Ovary (tissue), 7 donors: ENCODE measurements at regions not wholly inside any gene's neighbourhood (a gene's known extent, or its start where the extent isn't known, plus 50 kb on each side); places are given as distances from the start of the nearest gene placed in this dataset.
A peak's percentile ranks its signal among the peaks of the same experiment; 100 is the strongest.

ENCODE experiments used
- DNase-seq, 5 donors: peaks; one replicate each; pipeline ENCODE4 v3.0.0-alpha.2; 2019 to 2020
- H3K27ac ChIP-seq, 2 donors: fragments of 200-600 bp; one replicate each; pipeline versions ENCODE4 v1.5.1 to v1.8.0; 2019 to 2022
- H3K27me3 ChIP-seq: fragments of 200-600 bp; one replicate; pipeline ENCODE4 v1.8.0; 2022
- H3K36me3 ChIP-seq: fragments of 200-600 bp; sonication (generic); one replicate; pipeline ENCODE4 v1.5.1; 2019
- H3K4me1 ChIP-seq: one replicate; pipeline ENCODE4 v1.8.1; 2013; ENCODE audit warnings: mild to moderate bottlenecking, moderate library complexity; ENCODE audit not compliant: insufficient read depth
- H3K4me3 ChIP-seq: fragments of 200-600 bp; sonication (generic); one replicate; pipeline ENCODE4 v1.5.1; 2017
- H3K9me3 ChIP-seq, 2 donors: fragments of 200-600 bp in 1 of 2; sonication (generic) in 1 of 2; one replicate each; pipeline versions ENCODE4 v1.5.1 to v1.8.1; 2013 to 2019; ENCODE audit warnings: mild to moderate bottlenecking in 1 of 2, moderate library complexity in 1 of 2
- EP300 ChIP-seq: sonication (generic); formaldehyde crosslinking; IDR thresholded peaks from one replicate; pipeline ENCODE4 v1.6.1; 2017; ENCODE audit warnings: antibody characterized with exemption
- POLR2A ChIP-seq: fragments of 450-650 bp; IDR thresholded peaks from one replicate; pipeline ENCODE4 v1.6.1; 2017; ENCODE audit warnings: antibody characterized with exemption, mild to moderate bottlenecking, moderate library complexity
- WGBS, 3 donors: extraction: QIAGEN DNeasy Blood & Tissue Kit in 1 of 3; methylation state at CpG; one replicate each; pipeline versions ENCODE4 v1.1.5 to v1.1.7; 2013 to 2017; 5-methylcytosine and 5-hydroxymethylcytosine counted together
- intact Hi-C, 4 donors: fragments of 100-400 bp; cut with DNase I; formaldehyde crosslinking; loops; one replicate each; pipeline versions ENCODE4 v1.11.0 to v1.15.1; 2022 to 2023
- TF ChIP-seq, protein P1 (sequence below), 3 donors: fragments of 450-650 bp in 2 of 3; fragments of 200-600 bp in 1 of 3; IDR thresholded peaks; one replicate each; pipeline versions ENCODE4 v1.5.1 to v1.8.0; 2016 to 2022; ENCODE audit warnings: antibody characterized with exemption in 3 of 3, mild to moderate bottlenecking in 1 of 3
- donor health status: DM: no; HTN: no; CAD: no; lungs with moderate emphysema.
- donor health status: DM: no; HTN: no; CAD: no.
- donor health status: Bipolar disorder and iron deficiency.
- donor health status: DM: no; HTN: no; CAD: no.
- donor health status: DM: yes; HTN: yes; CAD: no.

GRCh38 chr2:15722980-15723379, 131.3 kb downstream of the DDX1 start:
- Histone ChIP-seq H3K9me3 (no peaks in the 10 kb centered on the region), H3K27me3 (no peaks in the 10 kb centered on the region), H3K4me1 (peaks cover 10% of the 10 kb centered on the region), H3K4me3 (no peak overlapping the region), H3K27ac (no peak overlapping the region), H3K36me3 (no peaks in the 10 kb centered on the region)
- TF ChIP-seq POLR2A: no peak
- TF ChIP-seq EP300: no peak
- TF ChIP-seq, protein P1, sequence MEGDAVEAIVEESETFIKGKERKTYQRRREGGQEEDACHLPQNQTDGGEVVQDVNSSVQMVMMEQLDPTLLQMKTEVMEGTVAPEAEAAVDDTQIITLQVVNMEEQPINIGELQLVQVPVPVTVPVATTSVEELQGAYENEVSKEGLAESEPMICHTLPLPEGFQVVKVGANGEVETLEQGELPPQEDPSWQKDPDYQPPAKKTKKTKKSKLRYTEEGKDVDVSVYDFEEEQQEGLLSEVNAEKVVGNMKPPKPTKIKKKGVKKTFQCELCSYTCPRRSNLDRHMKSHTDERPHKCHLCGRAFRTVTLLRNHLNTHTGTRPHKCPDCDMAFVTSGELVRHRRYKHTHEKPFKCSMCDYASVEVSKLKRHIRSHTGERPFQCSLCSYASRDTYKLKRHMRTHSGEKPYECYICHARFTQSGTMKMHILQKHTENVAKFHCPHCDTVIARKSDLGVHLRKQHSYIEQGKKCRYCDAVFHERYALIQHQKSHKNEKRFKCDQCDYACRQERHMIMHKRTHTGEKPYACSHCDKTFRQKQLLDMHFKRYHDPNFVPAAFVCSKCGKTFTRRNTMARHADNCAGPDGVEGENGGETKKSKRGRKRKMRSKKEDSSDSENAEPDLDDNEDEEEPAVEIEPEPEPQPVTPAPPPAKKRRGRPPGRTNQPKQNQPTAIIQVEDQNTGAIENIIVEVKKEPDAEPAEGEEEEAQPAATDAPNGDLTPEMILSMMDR (IDR thresholded peaks at IDR 0.05): no peak
- no peak for DNase-seq
- WGBS, 3 donors: 97 to 100% (median 100%) methylated on average over 3 of the region's 3 CpGs
- intact Hi-C loops: no loop called here

DNA sequence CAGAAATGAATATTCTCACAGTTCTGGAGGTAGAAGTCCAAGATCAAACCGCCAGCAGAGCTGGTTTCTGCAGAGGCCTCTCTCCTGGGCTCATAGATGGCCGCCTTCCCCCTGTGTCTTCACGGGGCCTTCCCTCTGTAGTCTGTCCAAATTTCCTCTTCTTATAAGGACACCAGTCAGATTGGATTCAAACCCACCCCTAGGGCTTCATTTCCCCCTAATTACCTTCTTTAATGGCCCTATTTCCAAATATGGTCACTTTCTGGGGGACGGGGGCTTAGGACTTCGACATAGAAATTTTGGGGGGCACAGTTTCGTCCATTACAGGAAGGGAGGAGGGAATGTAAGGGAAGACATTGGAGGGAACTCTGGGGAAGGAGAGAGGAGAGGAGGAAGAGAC, 132.6 kb downstream of the DDX1 start:
- intact Hi-C loops: no loop called here
- H3K27me3 ChIP-seq: no peaks in the 10 kb centered on the region
- no peak overlapping the region for H3K4me3 ChIP-seq
- no peak for TF ChIP-seq POLR2A
- WGBS, 3 donors: 92 to 93% (median 92%) methylated on average over 6 of the region's 6 CpGs
- no peak for DNase-seq
- no peaks in the 10 kb centered on the region for H3K36me3 ChIP-seq
- H3K27ac ChIP-seq: no peak overlapping the region
- peaks cover 4% of the 10 kb centered on the region for H3K4me1 ChIP-seq
- H3K9me3 ChIP-seq: no peaks in the 10 kb centered on the region

DNA sequence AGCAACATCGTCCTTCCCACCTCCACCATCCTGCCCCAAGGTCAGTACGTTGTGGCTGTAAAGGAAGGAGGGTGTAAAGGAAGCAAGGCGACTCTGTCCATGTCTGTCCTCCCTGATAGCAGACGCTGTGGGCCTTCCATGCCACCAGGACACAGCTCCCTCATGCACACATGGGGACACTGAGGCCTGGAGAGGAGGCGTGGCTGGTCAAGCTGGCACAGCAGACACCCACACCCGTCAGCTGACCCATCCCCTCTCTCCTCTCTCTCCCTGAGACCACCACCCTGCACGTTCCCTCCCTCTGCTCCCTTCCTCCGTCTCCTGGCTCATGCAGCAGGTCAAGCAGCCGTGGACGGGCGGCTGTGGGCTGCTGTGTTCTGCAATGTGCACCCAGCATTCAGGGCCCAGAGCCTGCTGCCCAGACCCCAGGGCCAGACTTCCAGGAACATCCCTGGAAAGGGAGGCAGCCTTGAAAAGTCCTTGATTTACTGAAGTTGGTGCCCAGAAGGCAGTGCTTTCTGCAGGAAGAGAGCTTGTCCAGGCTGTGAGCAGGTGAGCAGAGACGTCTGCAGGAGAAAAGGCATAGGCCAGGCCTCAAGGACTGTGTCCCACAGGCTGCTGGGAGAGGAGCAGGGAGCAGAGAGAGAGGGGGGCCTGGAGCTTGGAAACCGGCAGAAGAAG, 133.6 kb downstream of the DDX1 start:
- H3K4me3 ChIP-seq: no peak overlapping the region
- H3K4me1 ChIP-seq: peaks cover 7% of the 10 kb centered on the region
- TF ChIP-seq EP300 (no peak), POLR2A (no peak)
- TF ChIP-seq, protein P1 (IDR thresholded peaks at IDR 0.05): no peak
- intact Hi-C loops: no loop called here
- no peaks in the 10 kb centered on the region for H3K27me3 ChIP-seq
- H3K36me3 ChIP-seq: no peaks in the 10 kb centered on the region
- no peak for DNase-seq
- H3K27ac ChIP-seq: no peak overlapping the region
- no peaks in the 10 kb centered on the region for H3K9me3 ChIP-seq
- WGBS, 3 donors: 67 to 80% (median 71%) methylated on average over 13 of the region's 13 CpGs

DNA sequence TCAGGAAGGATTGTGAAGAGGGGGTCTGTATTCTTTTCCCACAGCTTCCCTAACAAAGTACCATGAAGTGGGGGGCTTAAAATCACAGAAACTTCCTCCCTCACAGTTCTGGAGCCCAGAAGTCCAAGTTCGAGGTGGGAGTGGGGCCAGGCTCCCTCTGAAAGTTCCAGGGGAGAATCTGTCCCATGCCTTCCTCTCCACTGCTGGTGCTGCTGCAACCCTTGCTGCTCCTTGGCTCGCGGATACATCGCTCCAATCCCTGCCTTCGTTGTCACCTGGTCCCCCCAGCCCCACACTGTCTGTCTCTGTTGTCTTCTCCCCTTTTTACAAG, 134.1 kb downstream of the DDX1 start:
- Histone ChIP-seq H3K27me3 (no peaks in the 10 kb centered on the region), H3K36me3 (no peaks in the 10 kb centered on the region), H3K9me3 (no peaks in the 10 kb centered on the region), H3K27ac (no peak overlapping the region), H3K4me1 (peaks cover 11% of the 10 kb centered on the region), H3K4me3 (no peak overlapping the region)
- TF ChIP-seq POLR2A (no peak), EP300 (no peak)
- TF ChIP-seq, protein P1 (IDR thresholded peaks at IDR 0.05): no peak
- intact Hi-C loops: no loop called here
- peak in 1 of 5 donors; percentile 23 for DNase-seq
- WGBS, 3 donors: 93 to 94% (median 94%) methylated on average over 5 of the region's 5 CpGs

- Histone ChIP-seq H3K4me1 (peaks cover 16% of the 10 kb centered on the region), H3K9me3 (no peaks in the 10 kb centered on the region), H3K27ac (no peak overlapping the region), H3K36me3 (no peaks in the 10 kb centered on the region), H3K4me3 (no peak overlapping the region), H3K27me3 (no peaks in the 10 kb centered on the region)
- intact Hi-C loops: no loop called here
- DNase-seq: peak in 1 of 5 donors; percentile 10
- TF ChIP-seq POLR2A (no peak), EP300 (no peak)
- TF ChIP-seq, protein P1 (IDR thresholded peaks at IDR 0.05): no peak
- WGBS, 3 donors: 96% methylated on average over 8 of the region's 8 CpGs
Measured at GRCh38 chr2:15726321-15727057, 134.8 kb downstream of the DDX1 start.
